HG02642 (cell line): ENCODE measurements at regions not wholly inside any gene's neighbourhood (a gene's known extent, or its start where the extent isn't known, plus 50 kb on each side); places are given as distances from the start of the nearest gene placed in this dataset.

Source experiments
- ATAC-seq: cut with Tn5 transposase; IDR thresholded peaks from one replicate; pipeline ENCODE4 v1.9.1; 2021; ENCODE audit warnings: mild to moderate bottlenecking; ENCODE audit not compliant: unreplicated experiment, poor library complexity

DNA sequence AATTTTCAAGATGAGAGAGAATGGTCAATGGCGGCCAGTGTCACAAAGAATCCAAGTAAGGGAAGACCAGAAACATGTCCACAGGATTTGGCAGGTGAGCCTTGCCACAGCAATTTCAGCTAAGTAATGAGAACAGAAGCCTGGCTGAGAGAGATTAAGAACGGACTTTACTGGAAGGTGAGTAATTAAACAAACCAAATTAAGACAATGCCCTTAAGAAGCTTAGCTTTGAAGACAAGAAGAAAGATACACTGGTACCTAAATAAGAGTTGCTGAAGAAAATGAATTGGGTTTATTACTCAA lies 145.4 kb upstream of the PLEKHG7 start:
- no peak for ATAC-seq

- ATAC-seq = no peak
These were observed 146.0 kb upstream of the PLEKHG7 start for GRCh38 chr12:92556637-92557421.

GRCh38 chr12:92556141-92556540 lies 146.6 kb upstream of the PLEKHG7 start:
- ATAC-seq = peak; percentile 36

DNA sequence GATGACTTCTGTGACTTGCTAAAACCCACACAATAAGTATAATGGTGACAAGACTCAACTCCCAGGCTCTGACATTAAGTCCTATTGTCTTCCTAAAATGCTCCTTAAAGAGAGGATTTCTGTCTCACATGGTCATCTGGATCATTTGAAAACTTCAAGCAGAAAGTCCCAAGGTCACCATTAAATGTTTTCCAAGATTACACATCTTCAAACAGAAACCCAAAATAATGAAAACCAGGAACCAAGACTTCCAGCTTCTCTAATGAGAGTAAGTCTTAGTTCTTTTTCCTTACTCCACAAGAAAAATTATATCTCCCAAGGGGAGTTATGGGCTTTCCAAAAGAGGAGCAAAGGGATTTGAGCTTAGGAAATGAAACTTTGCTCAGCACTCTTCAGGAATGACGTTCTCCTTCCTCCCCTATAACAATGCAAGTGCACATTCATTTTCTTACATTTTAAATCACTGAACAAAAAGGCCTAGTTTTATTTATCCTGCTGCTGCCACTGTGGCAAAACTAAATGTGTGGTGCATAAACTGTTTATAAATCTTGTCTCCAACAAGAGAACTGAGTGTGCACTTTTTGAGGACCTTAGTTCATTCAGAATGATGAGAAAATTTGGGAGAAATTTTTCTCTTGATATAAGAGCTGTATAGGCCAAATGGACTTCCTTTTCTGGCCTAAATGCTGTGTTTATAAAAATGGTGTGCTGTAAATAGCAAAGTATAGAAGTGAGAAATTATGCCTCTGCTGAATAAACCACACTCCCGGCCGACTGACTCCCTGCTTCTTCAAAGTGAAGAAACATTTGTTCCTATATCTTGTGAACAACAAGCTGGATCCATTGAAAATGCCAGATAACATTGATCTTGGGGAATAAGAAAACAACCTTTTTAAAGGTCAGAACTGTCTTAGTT lies 148.4 kb upstream of the PLEKHG7 start:
- ATAC-seq = no peak

DNA sequence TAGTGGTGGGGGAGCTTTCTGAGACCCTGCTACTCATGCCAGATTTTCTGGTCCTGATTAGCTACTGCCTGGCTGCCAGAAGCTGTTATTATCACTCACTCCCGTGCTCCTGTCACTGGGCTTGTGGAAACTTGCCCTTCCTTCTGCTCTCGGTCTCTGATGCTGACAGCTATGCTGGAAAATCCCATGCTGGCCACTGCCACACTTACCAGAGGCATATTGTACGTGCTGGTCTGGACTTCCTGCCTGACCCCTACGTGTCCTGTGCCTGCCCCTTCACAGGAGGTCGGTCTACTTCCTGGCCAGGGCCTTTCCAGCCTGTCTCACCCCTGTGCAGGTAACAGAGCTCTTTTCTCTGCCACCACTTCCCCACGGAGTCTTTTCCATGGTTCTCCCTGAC lies 149.4 kb upstream of the PLEKHG7 start:
- no peak for ATAC-seq

DNA sequence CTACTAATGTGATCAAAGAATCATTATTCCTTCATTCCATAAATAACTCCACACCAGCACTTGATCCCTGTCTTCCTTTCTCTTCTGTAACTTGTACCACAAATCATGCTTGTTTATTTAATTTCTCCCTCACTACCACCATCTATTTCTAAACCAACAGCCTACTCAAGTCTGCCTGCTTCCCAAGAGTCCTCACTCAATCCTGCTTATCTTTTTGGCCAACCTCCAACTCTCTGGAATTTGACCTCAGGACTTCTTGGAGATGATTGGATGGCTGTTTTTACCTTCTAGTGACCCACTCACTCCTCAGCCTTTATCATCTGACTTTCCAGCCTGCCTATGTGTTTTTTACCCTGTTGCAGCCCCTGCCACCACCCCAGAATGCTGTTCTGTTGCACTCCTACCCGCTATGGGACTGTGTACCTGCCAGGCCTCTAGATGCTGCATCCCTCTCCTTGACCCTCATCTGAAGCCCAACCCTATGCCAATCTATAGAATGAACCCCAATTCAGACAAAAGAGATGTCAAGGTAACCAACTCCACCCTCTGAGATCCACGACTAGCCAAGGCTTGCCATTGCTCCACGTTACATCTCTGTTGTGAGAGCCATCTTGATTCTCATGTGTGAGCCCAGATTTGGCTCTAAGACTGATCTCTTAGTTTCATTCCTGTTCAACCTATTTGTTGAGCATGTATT lies 150.2 kb upstream of the PLEKHG7 start:
- no peak for ATAC-seq

GRCh38 chr12:92551853-92552397 lies 150.9 kb upstream of the PLEKHG7 start:
- peak; percentile 67 for ATAC-seq

DNA sequence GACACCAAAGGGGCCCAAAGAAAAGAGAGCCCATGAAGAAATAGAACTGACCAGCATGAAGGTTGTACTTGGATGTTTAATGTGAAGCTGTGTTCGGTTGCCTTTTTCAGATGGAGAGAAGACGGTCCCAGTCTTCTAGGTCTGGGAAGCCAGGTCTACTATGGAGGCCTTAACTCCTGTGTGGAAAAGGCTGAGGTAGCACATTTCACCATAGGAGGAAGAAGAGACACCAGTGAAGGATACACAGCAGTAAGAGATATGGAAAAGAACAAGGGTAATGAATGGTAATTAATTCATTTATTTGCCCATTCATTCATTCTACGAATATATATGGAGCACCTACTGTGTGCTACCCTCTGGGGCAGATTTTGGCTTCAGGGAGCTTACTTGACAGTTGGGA lies 151.6 kb upstream of the PLEKHG7 start:
- no peak for ATAC-seq

GRCh38 chr12:92550661-92551060 lies 152.1 kb upstream of the PLEKHG7 start:
- ATAC-seq = no peak

DNA sequence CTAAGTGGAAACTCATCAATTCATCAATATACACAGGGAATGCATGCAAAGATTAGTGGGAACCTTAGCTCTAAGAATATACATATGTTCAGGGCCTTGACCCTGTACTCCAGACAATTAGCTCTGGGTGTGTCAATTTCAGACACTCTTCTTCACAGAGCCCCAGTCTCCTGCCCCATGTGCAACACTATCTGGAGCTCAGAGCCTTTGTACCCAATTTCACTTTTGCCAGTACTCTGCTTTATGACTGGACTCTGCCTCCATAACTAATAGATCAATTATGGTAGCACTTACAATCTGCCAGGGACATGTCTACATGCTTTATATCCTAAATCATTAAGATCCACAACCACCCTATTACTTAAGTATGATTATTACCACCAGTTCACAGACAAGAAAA lies 152.5 kb upstream of the PLEKHG7 start:
- no peak for ATAC-seq

GRCh38 chr12:92549516-92549915 lies 153.3 kb upstream of the PLEKHG7 start:
- ATAC-seq = no peak

DNA sequence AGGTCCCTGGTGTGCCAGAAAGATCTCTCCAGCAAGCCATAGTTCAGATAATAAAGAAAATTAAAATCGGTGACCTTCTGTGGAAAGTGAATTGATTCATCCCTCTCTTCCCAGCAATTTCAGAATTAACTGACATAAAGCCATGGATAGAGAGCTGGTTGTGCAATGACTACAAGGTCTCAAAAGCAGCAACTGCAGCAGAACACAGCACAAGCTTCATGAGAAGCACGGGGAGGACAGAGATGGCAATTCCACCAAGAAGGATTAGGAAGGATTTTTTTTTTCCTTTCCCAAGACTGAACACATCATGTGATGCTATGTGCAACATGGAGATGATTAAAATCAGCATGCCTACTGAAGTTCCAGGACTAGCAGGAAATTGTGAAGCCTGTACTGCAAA lies 154.9 kb upstream of the PLEKHG7 start:
- no peak for ATAC-seq

DNA sequence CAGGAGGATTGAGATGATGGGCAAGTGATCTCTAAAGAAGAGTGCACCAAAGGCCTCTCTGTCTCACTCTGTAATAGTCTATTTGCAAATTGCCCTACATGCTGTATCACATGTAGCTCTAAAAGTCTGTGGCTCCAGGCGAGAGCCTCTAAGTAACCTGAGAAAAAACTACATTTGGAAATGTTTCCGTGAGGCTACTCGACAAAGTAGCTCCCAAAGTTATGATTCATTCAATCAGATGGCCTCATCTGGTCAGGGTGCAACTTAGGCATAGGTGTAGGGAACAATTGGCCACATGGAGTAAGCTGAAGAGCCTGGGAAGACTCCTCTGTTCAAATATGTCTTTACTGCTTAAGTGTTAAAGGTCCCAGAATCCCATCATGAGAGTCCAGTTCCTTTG lies 155.4 kb upstream of the PLEKHG7 start:
- peak; percentile 3 for ATAC-seq

GRCh38 chr12:92546635-92547348 lies 156.0 kb upstream of the PLEKHG7 start:
- ATAC-seq = peak; percentile 72

- peak; percentile 12 for ATAC-seq
These were observed 156.5 kb upstream of the PLEKHG7 start for GRCh38 chr12:92546259-92546634.

- ATAC-seq = no peak
These were observed 158.5 kb upstream of the PLEKHG7 start for GRCh38 chr12:92544322-92544721.

GRCh38 chr12:92543840-92544239 lies 158.9 kb upstream of the PLEKHG7 start:
- ATAC-seq = no peak

DNA sequence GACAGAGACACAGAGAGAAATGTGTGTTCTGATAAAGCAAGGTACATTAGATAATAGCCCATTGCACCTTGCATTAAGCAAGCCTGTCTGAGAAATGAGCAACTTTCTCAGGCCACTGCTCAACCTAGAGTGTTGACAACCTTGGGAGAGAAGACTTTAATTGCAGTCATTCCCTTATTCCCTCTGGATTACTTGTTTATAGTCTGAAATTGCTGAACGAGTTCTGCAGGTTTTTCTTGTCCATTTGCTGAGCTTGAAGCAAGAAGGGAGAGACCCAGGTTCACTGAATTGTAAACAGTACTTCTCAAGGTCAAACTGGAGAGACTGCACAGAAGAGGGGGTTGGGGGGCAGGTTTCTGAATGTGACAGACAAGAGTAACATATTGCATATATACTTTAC lies 159.4 kb upstream of the PLEKHG7 start:
- ATAC-seq = no peak

GRCh38 chr12:92541731-92542130 lies 161.1 kb upstream of the PLEKHG7 start:
- no peak for ATAC-seq

GRCh38 chr12:92540782-92541423 lies 161.9 kb upstream of the PLEKHG7 start:
- ATAC-seq = no peak
